ENCODE measurements at regions not wholly inside any gene's neighbourhood (a gene's known extent, or its start where the extent isn't known, plus 50 kb on each side); places are given as distances from the start of the nearest gene placed in this dataset.

DNA sequence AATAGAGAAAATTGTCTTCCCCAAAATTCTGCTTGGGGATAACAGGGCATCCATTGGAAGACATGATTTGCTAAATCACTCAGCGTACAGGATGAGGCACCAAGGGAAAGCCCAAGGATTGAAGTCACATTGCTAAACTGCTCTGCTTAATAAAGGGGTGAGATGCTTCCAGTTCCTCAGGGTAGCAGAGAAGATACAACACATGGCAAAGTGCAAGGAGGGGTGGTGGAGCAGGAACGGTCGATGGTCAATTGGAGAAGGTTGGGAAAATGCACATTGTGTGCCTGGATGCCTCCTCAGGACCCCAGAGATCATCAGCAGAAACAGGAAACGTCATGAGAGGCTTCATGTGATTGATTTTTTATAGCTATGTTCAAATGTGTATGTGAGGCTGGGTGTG is 116.3 kb upstream of the SOX1 start:
- no peak for DNase-seq (ENCODE audit: low spot score)

DNA sequence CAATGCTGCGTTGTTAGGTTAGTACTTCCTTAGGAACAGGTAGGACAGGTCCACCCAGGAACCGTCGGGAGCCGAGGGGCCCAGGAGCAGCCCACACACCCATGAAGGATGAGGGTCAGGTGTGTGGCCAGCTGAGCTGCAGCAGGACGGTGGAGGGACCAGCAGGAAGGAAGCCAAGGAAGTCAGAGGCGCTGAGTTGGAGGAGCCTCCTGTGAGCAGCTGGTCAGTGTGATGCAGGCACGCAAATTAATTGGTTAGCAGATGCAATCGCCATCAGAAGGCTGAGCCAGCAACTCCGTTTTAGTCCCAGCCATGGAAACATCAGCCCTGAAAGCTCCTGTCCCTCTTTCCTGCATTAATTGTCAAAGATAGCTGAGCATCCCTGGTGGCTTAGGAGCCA is 114.9 kb upstream of the SOX1 start:
- no peak for DNase-seq (ENCODE audit: low spot score)

DNA sequence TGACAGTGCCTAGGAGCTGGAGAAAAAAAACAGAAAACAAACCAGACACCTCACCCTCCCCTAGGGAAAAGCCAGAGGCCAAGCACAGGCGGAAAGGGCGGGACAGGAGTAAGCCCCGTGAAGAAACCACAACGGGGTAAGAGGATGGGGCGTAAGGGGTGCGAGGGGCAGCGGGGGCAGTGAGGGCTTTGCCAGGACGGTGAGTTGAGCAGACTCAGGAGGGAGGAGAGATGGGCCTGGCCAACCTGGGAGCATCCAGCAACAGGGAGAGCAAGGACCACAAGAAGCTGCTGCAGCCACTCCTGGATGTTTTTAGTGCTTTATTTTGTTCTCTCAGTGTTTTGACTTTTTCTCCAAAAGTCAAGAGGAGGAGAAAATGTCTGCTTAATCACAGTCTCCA is 114.1 kb upstream of the SOX1 start:
- no peak for DNase-seq (ENCODE audit: low spot score)

DNA sequence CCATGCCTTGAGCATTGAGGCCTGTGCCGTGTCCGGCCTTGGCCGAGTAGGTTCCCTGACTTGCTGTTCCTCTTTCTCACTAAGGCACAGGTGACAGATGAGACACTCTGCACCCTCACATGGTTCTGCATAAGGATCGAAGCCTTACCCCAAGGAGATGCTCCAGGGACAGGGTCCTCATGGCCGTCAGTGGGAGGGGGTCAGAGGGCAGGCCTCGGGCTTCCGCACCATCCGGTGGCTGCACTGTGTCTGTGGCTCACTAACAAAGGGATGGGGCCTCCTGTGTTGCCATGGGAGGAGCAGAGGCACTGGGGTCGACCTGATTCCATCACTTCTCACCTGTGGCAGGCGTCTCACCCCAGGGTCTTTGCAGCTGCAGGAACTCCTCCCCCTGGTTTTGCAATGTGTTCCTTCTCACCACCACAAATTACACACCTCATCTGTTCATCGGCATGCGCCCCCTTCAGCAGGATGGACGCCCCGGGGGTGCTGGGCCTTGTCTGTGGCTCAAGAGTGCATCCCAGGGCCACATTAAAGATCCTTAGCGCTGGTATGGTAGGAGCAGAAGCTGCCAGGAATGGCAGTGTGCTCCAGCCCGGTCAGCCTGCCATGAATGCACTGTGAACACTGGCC is 113.3 kb upstream of the SOX1 start:
- DNase-seq (ENCODE audit: low spot score) = no peak

DNA sequence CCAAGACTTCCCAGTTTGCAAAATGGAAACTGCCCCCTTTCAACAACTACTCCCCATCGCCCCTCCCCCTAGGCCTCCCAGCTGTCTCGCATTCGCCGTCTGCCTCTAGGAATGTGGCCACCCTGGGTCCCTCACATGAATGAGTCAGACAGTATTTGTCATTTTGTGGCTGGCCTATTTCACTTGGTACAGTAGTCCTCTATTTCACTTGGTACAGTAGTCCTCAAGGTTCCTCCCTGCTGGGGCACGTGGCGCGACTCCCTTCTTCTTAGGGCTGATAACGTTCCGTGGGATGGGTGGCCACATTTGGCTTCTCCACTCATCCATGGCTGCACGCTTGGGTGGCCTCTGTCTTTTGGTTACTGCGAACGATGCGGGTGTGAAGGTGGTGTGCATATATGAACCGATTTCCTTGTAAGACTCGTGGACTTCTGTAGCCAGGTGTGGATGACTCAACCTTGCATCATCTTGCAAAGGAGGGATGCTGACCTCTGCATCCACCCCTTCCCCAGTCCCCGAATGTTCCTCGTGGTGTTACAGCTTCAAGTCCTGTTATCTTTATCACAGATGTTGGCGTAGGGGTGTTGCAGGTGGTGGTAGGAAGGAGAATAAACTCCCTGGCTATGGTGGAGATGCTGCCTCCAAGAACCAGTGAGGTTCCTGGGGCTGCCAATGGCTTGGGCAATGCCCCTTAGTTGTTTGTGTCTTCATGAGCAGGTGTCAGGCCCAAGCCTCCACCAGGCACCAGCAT is 112.1 kb upstream of the SOX1 start:
- peak; percentile 18 for DNase-seq (ENCODE audit: low spot score)

DNA sequence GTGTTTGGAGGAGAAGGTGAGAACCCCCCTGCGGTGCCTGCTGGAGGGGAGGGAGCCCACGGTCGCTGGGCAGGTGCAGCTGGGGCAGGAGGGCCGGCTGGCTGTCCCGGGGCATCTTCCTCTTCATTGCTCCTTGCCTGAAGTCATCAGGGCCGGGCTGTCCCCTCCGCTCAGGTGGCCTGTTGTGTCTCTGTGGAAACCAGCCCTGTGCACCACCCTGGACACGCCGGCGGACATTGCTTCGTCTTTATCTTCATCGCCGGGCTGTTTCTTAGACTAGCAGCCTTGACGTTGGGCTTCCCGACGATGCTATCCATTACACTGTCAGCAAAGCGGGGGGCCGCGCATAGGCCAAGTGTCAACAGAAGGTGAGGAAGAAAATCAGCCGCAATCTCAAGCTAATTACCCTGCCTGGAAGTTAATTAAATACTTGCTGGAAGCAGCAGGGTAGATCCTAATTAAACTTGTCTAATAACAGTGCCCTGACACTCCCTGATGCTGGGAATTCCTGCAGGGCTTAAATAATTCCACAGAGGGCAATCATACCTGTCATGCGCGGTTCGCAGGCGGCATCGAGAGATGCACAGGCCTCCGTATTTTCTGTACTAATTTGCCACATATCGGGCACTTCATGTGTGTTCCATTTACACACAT is 111.4 kb upstream of the SOX1 start:
- DNase-seq (ENCODE audit: low spot score) = no peak

DNA sequence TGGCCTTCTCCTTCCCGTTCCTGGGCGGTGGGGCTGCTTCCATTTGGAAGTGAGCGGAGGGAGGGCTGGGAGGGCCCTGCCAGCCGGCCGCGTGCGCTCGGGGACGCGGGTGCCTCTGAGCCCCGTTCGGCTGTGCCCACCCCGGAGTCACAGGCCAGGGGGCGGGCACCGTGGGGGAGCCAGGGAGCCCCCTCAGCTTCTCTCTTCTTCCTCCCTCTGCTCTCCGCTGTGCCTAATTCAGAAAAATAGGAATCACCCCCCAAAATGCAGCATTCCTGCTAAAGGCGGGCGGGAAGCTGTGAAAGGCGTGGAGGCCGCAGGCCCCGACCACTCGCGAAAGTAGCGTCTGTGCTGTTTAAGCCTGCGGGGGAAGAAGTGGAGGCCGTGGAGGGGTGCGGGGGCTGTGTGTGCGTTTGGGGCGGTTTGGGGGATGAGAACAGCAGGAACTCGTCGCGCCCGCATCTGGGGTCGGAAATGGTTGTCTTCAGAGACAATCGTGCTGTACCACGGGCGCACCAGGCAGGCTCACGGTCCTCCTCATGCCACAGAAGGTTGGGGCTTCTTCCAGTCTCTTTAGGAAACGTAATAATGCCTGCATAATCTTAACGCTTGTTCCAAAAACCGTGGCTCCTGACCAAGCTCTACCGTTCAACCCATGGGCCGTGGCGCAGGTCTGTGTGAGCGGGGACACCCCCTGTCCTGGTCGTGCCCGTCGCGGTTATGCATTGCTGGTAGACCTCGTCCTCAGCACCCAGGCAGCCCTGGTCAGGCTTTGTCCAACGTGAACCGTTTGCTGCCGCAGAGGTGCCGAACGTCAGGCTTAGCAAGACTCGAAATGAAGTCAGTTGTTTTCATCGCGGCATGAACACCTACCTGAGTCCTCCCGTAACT is 110.4 kb upstream of the SOX1 start:
- no peak for DNase-seq (ENCODE audit: low spot score)

DNA sequence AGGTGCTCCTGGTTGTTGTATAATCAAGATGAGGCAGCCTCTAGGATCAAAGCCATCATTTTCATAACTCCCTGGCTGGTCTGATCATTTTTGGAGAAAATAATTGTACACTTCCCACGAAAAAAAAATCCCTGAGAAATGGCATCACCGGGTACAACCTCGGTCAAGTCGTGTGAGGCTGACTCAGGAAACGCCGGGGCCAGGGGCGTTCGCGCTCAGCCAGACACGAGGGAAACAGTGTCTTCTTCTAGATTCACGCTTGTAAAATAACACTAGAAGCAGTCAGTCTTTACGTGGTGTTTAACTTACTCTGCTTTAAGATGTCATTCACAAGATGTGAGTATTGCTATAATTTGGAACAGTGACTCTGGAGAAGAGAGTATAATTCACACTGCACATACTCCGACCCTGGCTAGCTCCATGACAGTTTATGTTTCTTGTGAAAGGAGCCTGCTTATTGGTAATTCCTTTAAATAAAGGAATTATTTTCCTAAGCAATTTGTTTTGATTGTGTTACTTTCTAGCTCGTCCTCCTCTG is 109.0 kb upstream of the SOX1 start:
- no peak for DNase-seq (ENCODE audit: low spot score)

DNA sequence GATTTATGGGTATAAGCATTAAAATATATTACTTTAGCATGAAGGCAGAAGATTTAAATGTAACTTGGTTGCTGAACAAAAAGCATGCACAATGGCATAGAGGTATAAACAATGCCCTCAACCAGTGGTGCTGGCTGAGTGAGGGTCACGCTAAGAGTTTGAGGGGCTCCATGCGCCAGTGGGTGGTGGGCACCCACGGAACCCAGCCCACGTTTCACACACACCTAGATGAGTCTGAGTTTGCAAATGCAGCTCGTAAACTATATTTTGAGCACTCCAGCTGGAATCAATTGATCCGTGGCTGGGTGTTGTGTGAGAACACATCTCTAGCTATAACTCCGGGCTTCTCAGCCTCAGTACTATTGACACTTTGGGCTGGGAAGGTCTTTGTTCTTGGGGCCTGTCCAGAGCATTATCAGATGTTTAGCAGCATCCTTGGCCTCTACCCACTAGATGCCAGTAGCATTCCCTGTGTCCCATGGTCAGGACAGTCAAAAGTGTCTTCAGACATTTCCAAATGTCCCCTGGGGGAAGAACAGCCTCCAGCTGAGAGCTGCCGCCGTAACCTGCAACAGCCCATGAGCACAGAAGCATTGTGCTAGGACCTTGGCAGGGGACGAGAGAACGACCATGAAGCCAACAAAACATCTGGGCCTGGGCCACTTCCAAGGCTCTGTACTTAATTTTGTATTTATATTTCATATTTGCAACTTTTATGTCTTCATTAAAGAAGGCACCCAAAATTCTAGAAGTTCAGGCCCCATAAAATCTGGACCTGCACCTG is 108.1 kb upstream of the SOX1 start:
- no peak for DNase-seq (ENCODE audit: low spot score)

DNA sequence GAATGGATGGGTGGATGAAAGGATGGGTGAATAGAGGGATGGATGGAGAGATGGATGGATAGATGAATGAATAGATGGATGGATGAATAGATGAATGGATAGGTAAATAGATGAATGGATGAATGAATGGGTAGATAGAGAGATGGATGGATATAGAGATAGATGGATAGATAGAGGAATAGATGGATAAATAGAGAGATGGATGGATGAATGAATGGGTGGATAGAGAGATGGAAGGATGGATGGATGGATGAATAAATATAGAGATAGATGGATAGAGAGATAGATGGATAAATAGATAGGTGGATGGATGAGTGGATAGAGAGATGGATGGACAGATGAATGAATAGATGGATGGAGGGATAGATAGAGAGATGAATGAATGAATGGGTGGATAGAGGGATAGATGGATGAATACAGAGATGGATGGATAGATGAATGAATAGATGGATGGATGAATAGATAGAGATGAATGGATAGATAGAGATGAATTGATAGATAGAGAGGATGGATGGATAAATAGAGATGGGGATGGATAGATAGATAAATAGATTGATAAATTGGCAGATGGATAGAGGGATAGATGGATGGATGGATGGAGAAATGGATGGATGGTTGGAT is 106.7 kb upstream of the SOX1 start:
- DNase-seq (ENCODE audit: low spot score) = no peak

DNA sequence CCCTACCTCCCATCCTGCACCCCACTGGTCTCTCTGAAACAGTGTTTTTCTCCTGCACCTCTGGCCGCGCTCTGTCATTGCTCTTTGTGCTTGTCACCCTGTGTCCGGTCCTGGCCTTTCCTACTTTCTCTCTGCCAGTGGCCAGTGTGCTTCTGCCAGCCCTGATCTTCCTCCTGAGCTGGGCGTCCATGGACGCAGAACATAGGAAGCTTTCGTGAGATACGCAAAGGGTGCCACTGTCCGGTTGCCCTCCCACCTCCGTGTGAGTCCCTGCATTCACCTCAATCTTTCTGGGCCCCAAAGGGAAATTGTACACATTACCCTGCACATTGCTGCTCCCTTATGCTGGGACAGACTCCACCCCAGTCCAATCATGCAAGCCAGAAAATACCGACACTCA is 105.7 kb upstream of the SOX1 start:
- no peak for DNase-seq (ENCODE audit: low spot score)

DNA sequence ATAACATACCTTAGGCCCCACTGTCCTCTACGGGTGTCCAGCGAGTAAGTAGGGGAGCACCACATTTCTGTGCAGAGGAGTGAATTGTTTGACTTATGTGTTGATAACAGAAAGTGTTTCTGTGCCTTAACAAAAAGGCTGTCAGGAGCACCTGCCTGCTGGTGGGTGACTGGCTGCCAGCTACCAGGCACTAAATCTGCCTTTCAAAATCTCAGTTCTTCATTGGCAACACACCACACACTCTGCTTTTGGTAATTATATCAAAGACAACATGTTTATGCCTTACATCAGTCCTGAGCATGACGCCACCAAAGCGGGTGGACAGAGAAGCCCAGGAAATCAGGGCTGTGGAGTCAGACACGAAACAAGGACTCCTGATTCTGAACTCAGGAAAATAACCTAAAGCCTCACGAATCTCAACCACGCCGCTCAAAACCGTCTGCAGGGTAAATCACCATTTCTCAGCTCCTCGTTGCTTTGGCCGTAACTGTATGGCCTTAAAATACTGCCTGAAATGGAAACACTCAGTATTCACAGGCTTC is 105.2 kb upstream of the SOX1 start:
- no peak for DNase-seq (ENCODE audit: low spot score)

DNA sequence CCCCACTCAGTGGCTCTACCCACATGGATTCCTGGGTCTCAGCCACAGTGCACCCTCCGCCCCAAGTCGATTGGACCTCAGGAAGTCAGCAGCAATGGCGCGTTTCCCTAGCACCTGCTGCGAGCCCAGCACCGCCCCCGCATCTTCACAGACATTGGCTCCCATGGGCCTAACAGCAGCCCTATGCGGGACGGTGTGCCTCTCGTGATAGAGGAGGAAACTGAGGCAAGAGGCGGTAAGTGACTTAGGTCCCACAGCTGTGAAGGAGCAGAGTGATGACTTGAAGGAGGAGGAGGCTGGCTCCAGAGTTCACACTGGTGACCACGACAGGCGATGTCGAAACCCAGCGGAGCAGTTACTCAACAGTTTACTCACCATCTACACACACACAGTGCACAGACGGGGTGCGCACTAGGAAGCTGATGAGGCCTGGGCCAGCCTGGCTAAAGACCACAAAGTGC is 104.5 kb upstream of the SOX1 start:
- no peak for DNase-seq (ENCODE audit: low spot score)

DNA sequence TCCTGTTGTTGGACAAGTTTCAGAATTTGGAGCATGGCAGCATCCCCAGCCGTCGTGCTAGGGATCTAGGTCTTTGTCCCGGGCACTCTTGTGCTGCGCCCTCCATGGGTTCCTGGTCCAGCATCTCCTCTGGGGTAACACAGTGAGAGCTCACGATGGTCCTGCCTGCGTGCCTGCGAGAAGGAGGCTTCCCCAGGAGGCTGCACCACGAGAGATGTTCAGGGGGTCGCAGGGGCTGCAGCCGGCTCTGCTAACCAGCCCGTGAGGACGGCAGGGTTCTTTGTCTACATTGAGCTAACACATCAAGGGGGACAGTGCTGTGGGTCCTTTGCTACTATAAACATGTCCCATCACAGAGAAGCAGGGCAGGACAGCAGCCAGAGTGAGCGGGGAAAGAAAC is 103.9 kb upstream of the SOX1 start:
- DNase-seq (ENCODE audit: low spot score) = no peak

DNA sequence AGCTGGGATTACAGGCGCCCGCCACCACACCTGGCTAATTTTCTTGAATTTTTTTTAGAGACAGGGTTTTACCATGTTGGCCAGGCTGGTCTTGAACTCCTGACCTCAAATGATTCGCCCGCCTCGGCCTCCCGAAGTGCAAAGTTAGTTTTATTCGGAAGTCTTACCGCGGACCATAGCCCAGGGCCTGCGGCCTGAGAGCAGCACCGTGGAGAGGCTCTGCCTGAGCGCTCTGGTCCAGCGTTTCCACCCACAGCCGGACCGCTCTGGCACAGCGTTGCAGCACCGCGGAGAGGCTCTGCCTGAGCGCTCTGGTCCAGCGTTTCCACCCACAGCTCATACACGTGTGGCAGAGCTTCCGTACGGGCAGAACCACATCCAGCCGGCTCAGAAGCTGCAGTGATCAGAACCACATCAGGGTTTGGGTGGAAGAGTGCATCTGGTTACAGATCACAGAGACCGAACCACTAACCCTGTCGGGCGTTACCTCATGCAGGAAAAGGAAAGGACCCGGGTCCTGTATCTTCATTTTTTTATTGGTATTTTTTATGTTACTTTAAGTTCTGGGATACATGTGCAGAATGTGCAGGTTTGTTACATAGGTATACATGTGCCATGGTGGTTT is 102.4 kb upstream of the SOX1 start:
- DNase-seq (ENCODE audit: low spot score) = no peak

DNA sequence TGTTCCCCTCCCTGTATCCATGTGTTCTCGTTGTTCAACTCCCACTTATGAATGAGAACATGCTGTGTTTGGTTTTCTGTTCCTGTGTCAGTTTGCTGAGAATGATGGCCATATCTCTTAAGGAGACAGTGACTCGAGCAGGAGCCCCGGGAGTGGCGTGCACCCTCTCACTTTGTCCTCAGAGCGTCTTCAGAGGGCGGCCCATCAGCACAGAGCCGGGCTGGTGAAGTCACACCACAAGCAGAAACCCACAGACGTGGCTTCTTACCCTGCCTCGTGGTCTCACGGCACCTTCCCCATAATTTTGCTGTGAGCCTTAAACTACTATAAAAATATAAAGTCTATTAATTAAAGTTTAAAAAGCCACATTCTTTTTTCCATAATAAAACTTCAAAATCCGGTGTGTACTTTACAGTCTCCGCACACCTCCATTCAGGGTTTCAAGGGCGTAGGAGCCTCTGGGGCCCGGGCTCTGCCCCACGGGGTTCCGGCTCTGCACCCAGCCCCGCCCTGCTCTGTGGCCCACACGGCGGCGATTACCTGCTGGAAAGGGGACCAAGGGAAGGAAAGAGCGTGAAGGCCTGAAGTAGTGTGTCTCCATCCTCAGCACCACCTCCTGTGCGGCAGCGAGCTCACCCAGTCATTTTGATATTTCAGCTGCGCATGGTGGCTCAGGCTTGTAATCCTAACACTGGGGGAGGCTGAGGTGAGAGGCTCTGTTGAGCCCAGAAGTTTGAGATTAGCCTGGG is 101.3 kb upstream of the SOX1 start:
- DNase-seq (ENCODE audit: low spot score) = no peak

DNA sequence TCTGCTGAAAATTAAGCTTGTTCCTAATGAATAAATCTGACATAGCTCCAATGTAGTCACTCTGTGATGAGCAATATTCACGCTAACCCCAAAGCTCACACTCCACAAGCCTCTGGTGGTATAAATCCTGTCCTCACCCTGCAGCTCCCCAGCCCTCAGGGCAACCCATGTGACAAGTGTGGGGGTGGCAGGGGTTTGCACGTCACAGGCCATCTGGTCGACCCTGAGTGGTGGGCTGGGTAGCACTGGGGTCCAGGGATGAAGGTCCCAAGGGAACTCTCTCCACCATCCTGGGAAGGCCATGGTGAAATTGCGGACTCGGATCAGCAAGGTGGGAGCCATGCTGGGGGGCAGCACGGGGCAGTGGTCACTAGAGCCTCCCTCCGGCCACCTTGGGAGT is 100.0 kb upstream of the SOX1 start:
- DNase-seq (ENCODE audit: low spot score) = no peak

DNA sequence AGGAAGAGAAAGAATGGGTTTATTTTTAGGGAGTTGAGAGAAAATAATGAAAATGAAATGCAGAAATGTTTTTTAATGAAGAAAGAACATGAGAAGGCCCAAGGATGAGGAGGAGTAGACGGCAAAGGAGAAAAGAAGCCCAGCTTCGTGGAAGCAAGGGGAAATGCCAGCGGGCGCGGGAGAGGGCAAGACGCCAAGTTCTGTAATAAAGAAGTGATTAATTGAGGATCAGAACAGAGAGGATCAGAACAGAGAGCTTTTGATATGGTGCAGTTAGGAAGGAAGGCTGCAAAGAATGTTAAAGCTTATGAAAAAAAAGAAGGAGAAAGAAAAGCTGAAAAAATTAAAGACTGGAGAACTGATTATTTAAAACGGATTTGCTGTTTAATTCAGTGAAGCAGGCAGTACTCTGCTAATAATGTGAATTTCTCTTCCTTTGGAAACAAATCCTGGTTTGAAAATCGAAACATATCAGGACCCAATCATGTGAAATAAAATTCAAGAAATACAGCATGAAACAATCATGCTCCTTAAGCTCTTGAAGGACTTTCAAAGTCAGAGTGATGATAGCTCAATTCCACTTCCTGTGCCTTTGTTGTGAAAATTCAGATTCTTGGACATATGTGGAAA is 99.3 kb upstream of the SOX1 start:
- no peak for DNase-seq (ENCODE audit: low spot score)

Data from kidney tubule cell (primary cell).